ENCODE measurements at regions not wholly inside any gene's neighbourhood (a gene's known extent, or its start where the extent isn't known, plus 50 kb on each side); places are given as distances from the start of the nearest gene placed in this dataset.

DNA sequence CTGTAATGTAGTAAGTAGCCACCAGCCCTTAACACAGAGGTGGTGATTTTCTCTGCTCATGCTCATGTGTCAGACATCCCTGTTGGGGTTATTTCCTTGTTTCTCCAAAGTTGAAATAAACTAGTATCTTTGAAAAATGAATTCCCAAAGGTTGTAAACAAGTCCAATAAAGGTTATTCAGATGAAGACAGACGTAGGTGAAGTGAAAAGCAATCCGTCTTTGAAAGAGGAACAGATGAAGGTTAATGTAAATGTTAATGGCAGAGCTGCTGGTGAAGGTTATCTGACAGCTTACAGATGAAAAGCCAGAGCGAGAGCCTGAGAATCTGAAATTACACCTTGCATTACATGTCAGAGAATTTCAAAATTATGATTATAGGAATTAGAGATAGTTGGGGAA lies 1604.0 kb downstream of the FAM181B start:
- no peak for DNase-seq (ENCODE audit: low spot score)
- in situ Hi-C loops (cut with MboI; ENCODE audit: low pct_unique_long_range_greater_than_20kb, low sequenced_read_pairs, unreplicated experiment): no loop called here
- TF ChIP-seq CTCF (IDR thresholded peaks at IDR 0.05; ENCODE audit: extremely low read depth, insufficient read depth, missing control alignments): no peak

DNA sequence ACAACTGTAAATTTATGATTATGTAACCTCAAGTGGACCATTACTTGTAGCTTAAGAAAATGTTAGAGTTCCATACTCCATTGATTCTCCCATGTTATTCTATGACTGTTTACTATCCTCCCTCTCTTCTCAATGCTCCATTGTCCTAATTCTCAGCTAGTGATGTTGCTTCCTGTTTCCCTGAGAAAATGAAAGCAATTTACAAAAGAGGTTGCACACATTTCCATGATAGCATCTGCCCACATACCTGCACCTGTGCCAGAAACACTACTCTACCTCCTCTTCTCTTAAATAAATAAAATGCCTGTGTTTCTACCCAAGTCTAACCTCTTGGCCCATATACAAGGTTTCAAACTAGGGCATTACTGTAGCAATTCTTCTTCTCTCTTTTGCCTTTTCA lies 1620.9 kb downstream of the FAM181B start:
- no peak for TF ChIP-seq CTCF (IDR thresholded peaks at IDR 0.05; ENCODE audit: extremely low read depth, insufficient read depth, missing control alignments)
- DNase-seq (ENCODE audit: low spot score): no peak
- in situ Hi-C loops (cut with MboI; ENCODE audit: low pct_unique_long_range_greater_than_20kb, low sequenced_read_pairs, unreplicated experiment): no loop called here

GRCh38 chr11:81104051-81104450 lies 1629.6 kb downstream of the FAM181B start:
- no peak for DNase-seq (ENCODE audit: low spot score)
- in situ Hi-C loops (cut with MboI; ENCODE audit: low pct_unique_long_range_greater_than_20kb, low sequenced_read_pairs, unreplicated experiment): no loop called here
- no peak for TF ChIP-seq CTCF (IDR thresholded peaks at IDR 0.05; ENCODE audit: extremely low read depth, insufficient read depth, missing control alignments)

GRCh38 chr11:81098471-81098870 lies 1635.2 kb downstream of the FAM181B start:
- in situ Hi-C loops (cut with MboI; ENCODE audit: low pct_unique_long_range_greater_than_20kb, low sequenced_read_pairs, unreplicated experiment): no loop called here
- TF ChIP-seq CTCF (IDR thresholded peaks at IDR 0.05; ENCODE audit: extremely low read depth, insufficient read depth, missing control alignments): no peak
- DNase-seq (ENCODE audit: low spot score): no peak

GRCh38 chr11:81092522-81092921 lies 1641.1 kb downstream of the FAM181B start:
- no peak for TF ChIP-seq CTCF (IDR thresholded peaks at IDR 0.05; ENCODE audit: extremely low read depth, insufficient read depth, missing control alignments)
- in situ Hi-C loops (cut with MboI; ENCODE audit: low pct_unique_long_range_greater_than_20kb, low sequenced_read_pairs, unreplicated experiment): no loop called here
- DNase-seq (ENCODE audit: low spot score): no peak

GRCh38 chr11:81089242-81089641 lies 1644.4 kb downstream of the FAM181B start:
- no peak for DNase-seq (ENCODE audit: low spot score)
- in situ Hi-C loops (cut with MboI; ENCODE audit: low pct_unique_long_range_greater_than_20kb, low sequenced_read_pairs, unreplicated experiment): no loop called here
- TF ChIP-seq CTCF (IDR thresholded peaks at IDR 0.05; ENCODE audit: extremely low read depth, insufficient read depth, missing control alignments): no peak

GRCh38 chr11:81080476-81080875 lies 1639.6 kb upstream of the TENM4 start:
- no peak for DNase-seq (ENCODE audit: low spot score)
- TF ChIP-seq CTCF (IDR thresholded peaks at IDR 0.05; ENCODE audit: extremely low read depth, insufficient read depth, missing control alignments): no peak
- in situ Hi-C loops (cut with MboI; ENCODE audit: low pct_unique_long_range_greater_than_20kb, low sequenced_read_pairs, unreplicated experiment): no loop called here

All from GM13977 (cell line).